NCI-H2196 treated with DMSO at 0.1 percent for 48 hours (cell line): ENCODE measurements at regions not wholly inside any gene's neighbourhood (a gene's known extent, or its start where the extent isn't known, plus 50 kb on each side); places are given as distances from the start of the nearest gene placed in this dataset.
"Not testable (repeated sequence)": the region's sequence is repeated elsewhere in the genome, so short reads cannot be mapped to it uniquely, and the experiment has no call there.

Experiments
- DNase-seq: peaks from one replicate; lab custom pipeline; 2025; ENCODE audit not compliant: unreplicated experiment; lab: John Stamatoyannopoulos, UW

DNA sequence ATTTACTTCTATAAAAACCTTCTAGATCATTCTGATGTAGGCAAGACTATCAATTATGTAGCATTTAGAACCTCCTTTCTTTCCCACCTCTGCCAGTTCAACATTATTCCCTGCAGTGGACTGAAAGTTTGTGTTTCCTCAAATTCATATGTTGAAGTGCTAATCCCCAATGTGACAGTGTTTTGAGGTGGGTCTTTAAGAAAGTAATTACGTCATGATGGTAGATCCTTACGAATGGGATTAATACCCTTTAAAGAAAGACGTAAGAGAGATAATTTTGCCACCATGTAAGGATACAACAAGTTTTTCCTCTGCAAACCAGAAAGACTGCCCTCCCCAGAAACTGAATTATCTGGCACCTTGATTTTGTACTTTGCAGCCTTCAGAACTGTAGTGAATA is 1489.7 kb upstream of the SEL1L start:
- no peak for DNase-seq

DNA sequence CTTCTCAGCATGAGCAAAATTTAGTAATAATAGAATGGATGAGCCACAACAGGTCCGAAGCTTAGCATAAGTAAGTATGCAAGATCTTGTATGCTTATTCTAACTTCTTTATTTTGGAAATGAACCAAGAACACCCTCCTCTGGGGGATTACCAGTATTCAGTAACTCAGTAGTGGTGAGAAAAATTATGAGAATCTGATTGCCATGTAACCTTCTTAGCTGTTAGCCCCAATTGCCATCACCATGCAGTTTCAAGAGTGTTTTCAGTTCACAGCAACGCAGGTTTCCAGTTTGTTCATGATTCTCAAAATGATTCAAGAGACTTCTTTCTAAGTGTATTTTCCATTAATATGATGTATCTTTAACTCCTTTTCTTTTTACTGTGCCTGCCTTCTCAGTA is 1507.6 kb upstream of the SEL1L start:
- DNase-seq = no peak

DNA sequence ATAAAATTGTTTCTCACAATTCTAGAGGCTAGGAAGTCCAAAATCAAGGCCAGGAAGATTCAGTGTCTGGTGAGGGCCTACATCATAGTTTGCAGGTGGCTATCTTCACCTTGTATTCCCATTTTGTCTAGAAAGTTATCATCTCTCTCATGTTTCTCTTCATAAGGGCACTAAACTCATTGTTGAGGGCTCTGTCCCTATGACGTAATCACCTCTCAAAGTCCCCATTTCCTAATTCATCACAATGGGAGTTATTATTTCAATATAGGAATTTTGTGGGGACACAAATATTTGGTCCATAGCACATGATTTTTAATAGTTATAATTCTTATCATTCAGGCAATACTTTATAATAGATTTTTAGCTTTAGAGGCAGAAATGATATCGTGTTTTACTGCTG is 1509.2 kb upstream of the SEL1L start:
- DNase-seq = no peak

DNA sequence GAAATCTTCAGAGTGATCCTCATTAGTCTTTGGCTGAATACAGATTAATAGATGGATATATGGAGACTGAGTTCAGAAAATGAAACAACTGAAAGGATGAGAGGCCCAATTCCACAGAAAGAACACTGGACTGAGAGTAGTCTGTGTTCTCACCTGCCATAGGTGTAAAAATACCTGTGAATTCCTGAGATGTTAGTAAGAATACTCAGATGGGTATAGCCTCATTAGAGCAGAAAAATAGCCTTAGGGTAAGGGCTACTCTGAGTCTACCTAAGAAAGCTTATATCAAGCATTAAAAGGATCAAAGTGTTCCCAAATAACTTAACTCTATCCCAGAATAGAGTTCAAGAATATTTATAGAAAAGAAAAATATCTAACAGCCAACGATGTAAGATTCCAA is 1510.3 kb upstream of the SEL1L start:
- no peak for DNase-seq

DNA sequence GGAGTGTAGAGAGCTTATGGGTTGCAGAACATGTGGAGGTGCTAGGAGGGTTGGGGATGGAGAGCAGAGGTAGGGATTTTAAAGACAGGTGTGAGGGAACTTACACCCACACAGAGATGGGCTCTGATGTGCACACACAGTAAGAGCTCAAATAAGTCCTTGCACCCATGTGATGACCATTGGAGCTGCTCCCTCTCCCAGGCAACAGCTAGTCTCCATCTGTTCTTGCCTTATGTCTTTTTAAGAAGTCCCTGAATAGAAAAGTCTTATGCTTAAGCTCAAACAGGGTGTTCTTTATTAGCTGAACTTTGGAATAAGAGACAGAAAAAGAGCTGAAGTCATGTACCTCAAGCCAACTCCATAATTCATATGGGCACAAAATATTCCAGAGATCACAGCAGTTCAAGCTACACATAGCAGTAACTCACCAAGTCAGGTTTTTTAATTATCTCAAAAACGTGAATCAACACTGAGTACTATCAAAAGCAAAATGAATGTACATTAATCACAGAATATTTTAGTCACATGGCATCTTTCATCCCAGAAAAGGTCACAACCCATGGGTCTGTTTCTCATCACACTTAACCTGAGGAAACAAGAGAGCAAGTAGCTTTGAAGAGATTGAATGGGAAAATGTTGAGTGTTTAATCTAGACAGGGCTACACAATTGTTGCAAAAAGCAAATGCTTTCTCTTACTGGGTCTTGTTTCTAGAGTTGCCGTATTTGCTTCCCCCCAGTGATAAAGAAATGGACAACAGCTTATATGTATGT is 1513.6 kb upstream of the SEL1L start:
- no peak for DNase-seq

DNA sequence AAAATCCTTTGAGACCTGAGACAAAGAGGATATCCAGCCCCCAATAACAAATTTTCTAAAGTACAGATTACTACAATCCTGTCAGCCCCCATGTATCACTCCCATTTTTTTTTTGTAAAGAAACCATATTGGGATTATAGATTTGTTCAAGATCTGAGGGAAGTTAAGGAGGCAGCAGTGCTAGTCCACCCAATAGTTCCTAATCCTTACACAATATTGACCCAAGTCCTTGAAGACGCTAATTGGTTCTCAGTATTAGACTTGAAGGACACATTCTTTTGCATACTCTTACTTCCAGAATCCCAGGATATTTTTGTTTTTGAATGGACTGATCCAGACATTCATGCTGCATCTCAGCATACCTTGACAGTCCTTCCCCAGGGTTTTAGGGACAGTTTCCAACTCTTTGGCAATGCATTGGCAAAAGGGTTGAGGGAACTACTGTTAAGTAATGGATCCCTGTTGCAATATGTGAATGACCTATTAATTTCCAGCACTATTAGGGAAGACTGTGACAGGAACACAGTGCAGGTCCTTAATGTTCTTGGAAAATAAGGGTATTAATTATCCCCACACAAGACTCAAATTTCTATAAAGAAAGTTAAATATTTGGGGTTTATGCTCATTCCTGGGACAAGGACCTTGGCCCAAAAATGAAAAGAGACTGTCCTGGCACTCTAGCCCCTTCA is 1519.5 kb upstream of the SEL1L start:
- DNase-seq = no peak

DNA sequence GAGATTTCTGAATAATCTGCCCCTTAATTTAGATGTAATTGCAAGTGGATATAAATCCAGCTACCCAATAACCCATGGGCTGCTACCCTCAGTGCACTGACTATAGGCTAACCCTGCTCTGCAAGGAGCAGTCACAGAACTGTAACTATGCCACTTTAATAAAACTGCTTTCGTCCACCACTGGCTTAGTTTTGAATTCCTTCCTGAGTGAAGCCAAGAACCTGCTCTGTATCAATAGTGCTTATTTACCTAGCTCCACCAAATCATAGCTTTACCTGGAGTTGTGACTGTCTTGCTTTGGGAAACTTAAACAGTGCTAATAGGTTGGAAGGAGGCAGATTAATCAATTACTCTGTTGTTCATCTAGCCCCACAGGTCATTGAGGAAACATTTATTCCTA is 1524.4 kb upstream of the SEL1L start:
- DNase-seq = no peak

- DNase-seq = no peak
Observed at GRCh38 chr14:83071888-83072501, 1538.3 kb upstream of the SEL1L start.

DNA sequence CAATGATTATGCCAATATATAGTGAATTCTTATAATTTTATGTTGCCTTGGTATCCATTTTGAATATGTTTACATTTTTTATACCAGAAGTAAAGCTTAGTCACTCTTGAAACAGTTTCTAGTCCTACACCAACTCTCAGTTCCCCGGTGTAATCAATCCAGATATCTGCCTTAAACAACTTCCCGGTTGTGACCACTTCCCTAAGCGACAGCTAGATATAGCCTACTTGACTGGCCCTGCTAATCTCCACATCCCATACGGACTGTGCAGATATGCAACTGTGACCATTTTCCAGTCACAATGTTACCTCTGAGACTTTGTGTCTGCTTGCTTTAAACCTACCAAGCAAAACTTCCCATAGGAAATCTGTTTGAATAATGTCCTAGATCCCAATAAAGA is 1551.5 kb upstream of the SEL1L start:
- DNase-seq = no peak

- DNase-seq = no peak
Observed at GRCh38 chr14:83085725-83086124, 1552.1 kb upstream of the SEL1L start.

- DNase-seq = not testable (repeated sequence)
Observed at GRCh38 chr14:83091991-83092956, 1558.6 kb upstream of the SEL1L start.

- DNase-seq = no peak
Observed at GRCh38 chr14:83096092-83096491, 1562.4 kb upstream of the SEL1L start.

GRCh38 chr14:83101846-83102245 is 1568.2 kb upstream of the SEL1L start:
- DNase-seq = no peak

DNA sequence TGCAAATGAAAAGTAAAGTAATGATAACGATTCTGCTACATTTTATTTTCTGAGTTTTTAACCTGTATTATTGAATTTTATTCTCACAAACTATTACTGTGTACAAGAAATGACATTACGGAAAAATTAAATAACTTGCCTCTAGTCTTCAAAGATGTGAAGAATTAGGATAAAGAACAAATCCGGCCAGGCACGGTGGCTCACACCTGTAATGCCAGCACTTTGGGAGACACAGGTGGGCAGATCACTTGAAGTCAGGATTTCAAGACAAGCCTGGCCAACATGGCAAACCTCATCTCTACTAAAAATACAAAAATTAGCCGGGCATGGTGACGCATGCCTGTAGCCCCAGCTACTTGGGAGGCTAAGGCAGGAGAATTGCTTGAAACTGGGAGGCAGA is 1584.4 kb upstream of the SEL1L start:
- DNase-seq = no peak

DNA sequence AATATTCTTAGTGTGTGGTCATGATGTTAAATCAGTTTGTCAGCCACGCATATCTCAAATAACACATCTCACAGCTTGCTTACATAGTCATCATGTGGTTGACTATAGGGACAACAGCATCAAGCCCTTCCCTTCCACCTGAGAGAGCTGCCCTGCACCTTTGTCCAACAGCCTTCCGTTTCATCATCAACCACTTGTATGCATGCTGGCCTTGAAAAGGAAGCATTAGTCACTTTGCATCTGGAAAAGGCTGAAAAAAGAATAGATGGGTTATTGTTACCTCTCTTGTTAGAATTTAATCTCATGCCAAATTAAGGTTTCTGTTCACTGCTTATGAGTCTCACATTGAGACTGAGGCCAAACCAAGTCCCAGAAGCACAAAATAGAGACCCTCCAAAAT is 1586.5 kb upstream of the SEL1L start:
- no peak for DNase-seq

GRCh38 chr14:83126076-83126475 is 1592.4 kb upstream of the SEL1L start:
- no peak for DNase-seq

GRCh38 chr14:83128783-83129182 is 1595.1 kb upstream of the SEL1L start:
- DNase-seq = no peak

GRCh38 chr14:83129496-83129895 is 1595.8 kb upstream of the SEL1L start:
- DNase-seq = no peak

DNA sequence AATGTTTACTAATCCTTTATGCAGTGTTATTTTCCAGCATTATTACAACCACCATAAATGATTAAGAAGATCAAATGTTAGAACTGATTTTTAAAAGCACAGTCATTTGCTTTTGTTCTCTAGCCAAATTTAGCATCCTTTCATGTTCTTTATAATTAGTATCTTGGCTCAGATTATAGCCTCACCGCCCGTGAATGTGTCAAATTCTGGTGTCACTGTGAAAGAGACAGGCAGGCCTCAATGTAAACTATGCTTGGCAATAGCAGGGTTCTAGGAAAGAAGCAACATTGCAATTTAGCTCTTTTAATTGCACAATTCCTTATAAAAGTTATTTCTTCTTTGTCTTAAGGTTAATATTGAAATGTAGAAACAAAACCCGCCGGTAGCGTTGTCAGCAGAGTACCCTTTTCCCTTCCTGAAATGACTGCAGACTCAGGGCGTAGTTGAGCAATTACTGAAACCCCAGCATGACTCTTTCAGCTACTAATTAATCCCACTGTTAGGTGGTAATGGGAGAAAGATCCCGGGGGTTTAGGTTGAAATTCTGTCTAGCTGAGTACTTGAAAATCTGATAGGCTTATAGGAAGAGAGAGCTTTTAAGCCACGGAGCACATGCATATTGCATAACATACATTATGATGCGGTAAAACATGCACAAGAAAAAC is 1600.5 kb upstream of the SEL1L start:
- no peak for DNase-seq

DNA sequence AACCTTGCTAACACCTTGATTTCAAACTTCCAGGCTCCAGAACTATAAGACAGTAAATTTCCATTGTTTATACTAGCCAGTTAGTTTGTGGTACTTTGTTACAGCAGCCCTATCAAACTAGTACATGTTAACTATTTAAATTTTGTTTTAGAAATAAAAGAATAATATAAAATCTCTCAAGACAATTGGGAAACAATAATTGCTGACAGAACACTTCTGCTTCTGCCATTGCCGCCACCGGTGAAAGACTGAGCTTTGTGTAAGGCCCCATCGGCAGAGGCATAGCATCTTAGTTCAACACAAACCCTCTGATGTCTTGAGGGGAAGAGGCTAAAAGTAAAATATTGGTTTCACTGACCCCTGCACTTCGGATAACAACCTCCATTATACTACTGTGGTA is 1607.1 kb upstream of the SEL1L start:
- no peak for DNase-seq

- DNase-seq = no peak
Observed at GRCh38 chr14:83147006-83147405, 1613.4 kb upstream of the SEL1L start.
